GM19239 (cell line): ENCODE measurements at regions not wholly inside any gene's neighbourhood (a gene's known extent, or its start where the extent isn't known, plus 50 kb on each side); places are given as distances from the start of the nearest gene placed in this dataset.

ENCODE experiments used
- DNase-seq: peaks from one replicate; pipeline ENCODE4 v3.0.0; 2011; ENCODE audit warnings: low spot score; ENCODE audit not compliant: insufficient read length
- FAIRE-seq: peaks from 2 replicates; lab custom pipeline; 2011; peaks lifted over from hg19 to GRCh38; lab: Jason Lieb, UNC

DNA sequence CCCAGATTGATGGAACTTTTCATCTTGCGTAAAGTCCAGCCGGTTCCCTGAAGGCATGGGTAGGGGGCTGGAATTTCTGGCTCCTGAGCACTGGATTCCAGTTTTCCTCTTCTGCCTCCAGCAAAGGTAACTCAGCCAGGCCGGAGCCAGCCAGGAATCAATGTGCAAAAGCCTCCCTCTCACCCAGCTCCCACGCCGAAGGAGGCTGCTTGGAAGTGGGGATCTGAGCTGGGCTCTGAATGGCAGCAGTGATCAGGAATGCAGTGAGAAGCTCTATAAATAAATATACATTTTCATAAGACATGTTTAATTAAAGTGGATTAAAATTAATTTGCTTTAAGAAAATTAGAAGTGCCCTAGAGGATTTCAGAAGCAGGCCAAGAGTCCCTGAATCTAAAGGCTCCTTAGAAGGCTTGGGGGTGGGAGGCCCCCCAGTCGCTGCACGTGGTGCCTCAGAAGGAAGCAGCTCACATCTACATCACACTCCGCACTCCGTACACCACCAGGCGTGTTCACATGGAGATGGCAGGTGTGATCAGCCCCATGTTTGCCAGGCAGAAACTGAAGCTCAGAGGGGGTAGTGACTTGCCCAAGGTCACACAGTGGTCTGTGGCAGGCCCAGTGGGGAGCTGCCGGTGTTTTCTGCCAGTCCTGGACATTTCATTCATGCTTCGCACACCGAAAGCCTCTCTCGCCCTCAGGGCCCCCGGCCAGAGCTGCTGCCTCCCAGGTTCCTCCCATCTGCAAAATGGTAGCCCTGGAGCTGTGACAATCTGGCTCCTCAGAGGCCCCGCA, 148.6 kb upstream of the LINGO1 start:
- FAIRE-seq (no peak), DNase-seq (no peak)

DNA sequence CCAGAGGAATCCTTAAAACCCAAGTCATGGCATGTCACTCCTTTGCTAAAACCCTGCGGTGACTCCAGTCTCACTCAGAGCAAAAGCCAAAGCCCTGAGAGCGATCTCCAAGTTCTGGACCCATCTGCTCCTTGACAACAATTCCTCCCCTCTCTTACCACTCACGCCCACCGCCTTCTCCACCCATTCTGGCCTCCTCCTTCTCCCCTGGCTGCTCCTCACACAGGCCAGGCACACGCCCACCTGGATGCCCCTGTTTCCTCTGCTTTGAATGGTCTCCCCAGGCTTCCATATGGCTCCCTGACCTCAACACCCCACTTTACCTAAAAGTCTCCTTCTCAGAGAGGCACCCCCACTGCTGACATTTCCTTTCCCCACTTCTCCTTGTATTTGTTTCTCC, 146.1 kb upstream of the LINGO1 start:
- DNase-seq (no peak), FAIRE-seq (no peak)

GRCh38 chr15:77775837-77776236, 143.1 kb upstream of the LINGO1 start:
- FAIRE-seq, result no peak
- no peak for DNase-seq

DNA sequence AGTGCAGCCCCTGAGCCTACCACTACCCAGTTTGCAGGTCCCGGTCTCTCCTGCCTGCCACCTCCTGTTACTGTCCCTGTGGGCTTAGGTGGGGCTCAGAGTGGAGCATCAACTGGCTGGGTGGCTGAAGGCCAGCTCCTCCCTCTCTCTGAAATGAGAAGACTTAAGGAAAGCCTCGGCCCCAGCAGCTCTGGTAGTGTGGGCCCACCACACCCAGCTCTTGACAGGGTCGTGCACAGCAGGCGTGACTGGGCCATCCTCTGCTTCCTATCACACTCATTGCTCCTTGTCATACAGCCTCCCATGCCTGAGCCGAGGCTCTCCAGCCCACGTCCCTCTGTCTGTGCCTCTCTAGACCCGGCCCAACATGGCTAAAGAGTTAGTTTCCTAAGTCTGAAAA, 142.7 kb upstream of the LINGO1 start:
- no peak for FAIRE-seq

DNA sequence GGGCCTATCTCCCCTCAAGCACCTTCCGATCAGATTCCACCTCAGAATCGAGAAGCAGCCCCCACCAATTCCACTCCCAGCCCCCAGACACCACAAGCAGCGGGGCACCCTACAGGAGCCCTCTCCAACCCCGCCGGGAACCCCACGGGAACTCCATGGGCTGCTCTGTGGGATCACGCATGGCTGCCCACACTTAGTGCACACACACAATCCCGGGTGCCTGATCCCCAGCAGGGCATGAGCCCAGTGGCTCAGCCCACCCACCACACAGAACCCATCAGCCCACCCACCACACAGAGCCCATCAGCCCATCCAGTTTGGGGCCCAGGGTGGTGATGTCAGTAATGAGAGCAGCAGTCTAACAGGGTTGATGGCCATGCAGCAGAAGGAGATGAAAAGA, 141.6 kb upstream of the LINGO1 start:
- FAIRE-seq (no peak), DNase-seq (no peak)

More for the DNA sequence above, 142.7 kb upstream of the LINGO1 start:
- no peak for DNase-seq

GRCh38 chr15:77773903-77774302, 141.2 kb upstream of the LINGO1 start:
- no peak for DNase-seq
- no peak for FAIRE-seq

- FAIRE-seq (no peak), DNase-seq (no peak)
Observed at GRCh38 chr15:77772641-77773402, 140.1 kb upstream of the LINGO1 start.

DNA sequence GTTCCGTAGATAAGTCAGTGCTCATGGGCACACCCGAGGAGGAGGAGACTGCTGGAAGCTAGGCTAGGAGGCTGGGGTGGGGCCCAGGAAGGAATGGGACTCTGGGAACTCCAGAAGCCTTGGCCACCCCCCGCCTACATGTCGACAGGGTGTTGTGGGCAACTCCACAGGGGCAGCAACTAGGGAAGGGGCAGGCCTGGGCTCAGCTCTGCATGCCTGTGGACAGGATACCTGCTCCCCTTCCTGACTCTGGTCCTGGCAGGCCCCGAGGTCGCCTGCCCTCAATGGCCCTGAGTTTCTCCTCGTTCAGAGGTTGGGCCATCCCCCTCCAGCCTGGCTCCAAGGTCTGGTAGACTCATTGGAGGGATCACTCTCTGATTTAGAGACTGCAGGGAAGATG, 138.9 kb upstream of the LINGO1 start:
- DNase-seq (no peak), FAIRE-seq (no peak)

DNA sequence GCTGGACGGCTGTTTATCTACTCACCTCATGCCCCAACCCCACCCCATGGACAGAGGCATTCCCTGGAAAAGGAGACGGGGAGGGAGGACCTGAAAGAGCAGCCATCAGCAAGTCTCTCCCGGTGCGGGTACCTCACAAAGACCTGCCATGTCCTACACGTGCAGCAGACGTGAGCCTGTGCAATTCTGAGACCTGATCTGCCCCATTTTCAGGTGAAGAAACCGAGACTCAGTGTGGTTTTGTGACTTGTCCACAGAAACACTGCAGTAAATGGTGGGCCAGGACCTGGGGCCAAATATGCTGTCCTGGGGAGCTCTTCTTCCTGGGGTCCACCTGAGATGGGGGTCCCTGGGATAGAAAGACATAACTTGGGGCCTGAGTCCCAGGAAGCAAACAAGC, 137.0 kb upstream of the LINGO1 start:
- no peak for FAIRE-seq

GRCh38 chr15:77768521-77769078, 135.9 kb upstream of the LINGO1 start:
- FAIRE-seq (no peak), DNase-seq (no peak)

More for the DNA sequence above, 137.0 kb upstream of the LINGO1 start:
- no peak for DNase-seq

GRCh38 chr15:77768107-77768506, 135.4 kb upstream of the LINGO1 start:
- DNase-seq (no peak), FAIRE-seq (no peak)

DNA sequence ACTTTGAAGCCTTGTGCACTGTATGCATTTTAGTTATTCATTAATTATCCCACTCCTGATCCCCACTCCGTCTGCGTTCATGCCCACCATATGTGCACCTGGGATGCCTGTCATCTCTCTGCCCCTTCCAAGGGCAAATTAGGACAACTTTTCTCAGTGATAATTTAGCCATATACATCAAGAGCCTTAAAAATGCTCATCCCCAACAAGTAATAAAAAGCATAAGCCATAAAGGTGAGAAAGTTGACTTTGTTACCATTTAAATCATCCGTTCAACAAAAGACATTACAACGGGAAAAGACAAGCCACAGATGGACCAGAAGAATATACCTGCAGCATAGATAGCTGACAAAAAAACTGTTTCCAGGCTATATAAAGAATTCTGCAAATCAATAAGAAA, 131.4 kb upstream of the LINGO1 start:
- DNase-seq (no peak), FAIRE-seq (no peak)

DNA sequence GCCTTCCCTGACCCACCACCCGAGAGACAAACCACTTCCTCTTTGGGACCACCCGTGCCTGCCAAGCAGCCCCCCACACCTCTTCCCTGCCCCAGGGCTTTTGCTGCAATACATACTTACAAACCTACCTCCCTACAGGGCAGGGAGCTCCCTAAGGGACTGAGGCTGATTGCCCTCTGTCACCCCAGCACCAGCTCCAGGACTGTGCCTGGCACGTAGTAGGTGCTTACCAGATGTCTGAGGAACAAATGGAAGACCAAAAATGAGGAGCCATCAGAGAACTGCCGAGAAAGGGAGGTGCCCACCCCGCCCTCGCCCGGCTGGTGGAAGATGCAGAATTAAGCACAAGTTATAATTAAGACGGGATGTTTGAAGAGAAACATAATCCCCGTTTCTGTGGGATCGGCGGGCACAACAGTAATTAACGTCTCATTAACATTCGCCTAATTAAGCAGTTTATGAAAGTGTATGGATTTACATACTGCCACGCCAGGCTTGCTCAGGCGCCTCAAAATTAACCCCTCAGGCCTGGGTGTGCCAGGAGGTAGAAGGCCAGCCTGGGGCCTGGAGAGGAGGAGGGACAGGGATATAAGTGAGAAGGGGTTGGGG, 130.1 kb upstream of the LINGO1 start:
- no peak for DNase-seq
- no peak for FAIRE-seq

DNA sequence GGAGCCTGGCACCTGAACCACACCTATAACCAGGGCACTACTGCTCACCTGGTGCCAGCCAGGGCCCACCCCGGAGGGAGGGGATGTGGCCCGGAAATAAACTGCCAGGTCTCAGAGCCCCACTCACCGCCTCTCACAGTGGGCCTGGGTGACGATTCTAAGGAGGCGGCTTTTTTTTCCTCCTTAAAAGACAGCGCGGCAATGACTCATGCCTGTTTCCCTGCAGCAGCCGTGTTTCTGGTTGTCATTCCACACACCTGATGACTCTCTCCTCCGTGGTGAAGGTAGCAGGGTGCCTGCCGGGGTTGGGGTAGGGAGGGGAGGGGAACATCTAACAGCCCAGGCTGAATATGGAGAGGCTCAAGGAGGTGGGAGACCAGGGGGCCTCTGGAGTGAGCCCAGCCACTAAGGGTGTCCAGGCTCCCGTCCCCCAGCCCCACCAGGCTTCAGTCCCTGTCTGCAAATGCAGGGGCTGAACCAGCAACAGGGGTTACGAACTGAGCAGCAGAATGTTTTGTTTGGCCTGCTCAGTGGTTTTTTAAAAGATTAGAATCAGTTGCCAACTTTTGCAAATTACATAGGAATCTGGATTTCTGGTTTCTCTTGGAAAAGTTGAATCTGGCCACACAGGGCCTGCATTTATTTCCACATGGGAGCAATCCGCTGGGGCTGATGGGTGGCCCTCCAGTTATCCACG, 127.3 kb upstream of the LINGO1 start:
- FAIRE-seq, result no peak
- DNase-seq, result no peak

GRCh38 chr15:77753939-77754338, 121.2 kb upstream of the LINGO1 start:
- no peak for DNase-seq
- no peak for FAIRE-seq

GRCh38 chr15:77753281-77753873, 120.7 kb upstream of the LINGO1 start:
- FAIRE-seq, result no peak
- DNase-seq, result no peak

GRCh38 chr15:77749998-77750540, 117.4 kb upstream of the LINGO1 start:
- no peak for DNase-seq
- no peak for FAIRE-seq

DNA sequence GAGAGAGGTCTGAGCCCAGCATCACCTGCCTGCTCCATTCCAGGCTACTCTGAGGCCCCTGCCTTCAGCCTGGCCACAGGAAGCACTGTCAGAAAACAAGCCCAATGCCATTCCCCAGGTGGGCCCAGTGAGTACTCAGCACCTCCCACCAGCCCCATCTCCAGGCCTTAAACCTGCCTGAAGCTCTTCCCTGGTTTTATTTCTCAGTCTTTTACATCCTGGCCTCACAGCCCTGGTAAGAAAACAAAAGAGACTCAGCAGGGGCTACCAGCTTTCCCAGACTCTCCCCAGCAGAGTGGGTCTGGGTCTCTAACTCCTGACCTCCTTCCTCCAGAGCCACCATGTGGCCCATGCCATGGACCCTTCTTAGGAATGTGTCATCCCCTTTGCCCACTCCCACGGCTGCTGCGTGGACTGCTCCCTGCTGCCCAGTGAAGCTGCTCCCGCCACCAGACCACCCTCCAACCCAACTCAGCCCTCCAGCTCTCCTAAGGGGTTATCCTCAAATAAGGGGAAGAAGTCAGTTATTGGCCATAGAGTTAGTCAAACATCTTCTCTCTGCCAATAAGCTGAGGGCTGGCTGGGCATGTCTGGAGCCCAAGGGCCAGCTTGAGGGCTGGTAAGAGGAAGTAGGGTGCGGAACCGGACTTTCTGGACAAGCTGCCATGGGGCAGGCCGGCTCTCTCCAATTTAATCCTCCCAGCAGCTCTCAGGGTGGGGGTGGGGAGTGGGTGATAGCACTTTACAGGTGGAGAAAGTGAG, 116.7 kb upstream of the LINGO1 start:
- DNase-seq (no peak), FAIRE-seq (no peak)
